ENCODE measurements at regions not wholly inside any gene's neighbourhood (a gene's known extent, or its start where the extent isn't known, plus 50 kb on each side); places are given as distances from the start of the nearest gene placed in this dataset.
"Not testable (repeated sequence)": the region's sequence is repeated elsewhere in the genome, so short reads cannot be mapped to it uniquely, and the experiment has no call there.

DNA sequence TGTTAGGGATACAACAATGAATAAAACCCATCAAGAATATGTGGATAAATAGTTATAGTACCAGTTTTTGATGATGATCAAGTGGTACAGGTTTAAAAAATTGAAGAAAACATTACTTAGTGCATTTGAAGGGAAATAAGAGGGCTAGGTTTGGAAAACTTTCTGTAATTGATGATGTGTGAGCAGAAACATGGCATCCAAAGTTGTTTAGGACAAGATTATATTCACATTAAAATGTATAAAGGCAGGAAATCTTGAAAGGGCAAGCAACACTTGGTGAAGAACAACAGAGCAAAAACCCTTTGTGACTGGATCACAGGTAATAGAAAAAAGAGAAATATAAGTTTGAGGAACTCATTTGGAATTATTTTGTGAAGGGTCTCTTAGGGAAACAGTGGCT is 572.3 kb upstream of the RAG2 start:
- H3K4me3 ChIP-seq: no peak overlapping the region
- no peak for TF ChIP-seq CEBPB (IDR thresholded peaks at IDR 0.05)
- no peak for TF ChIP-seq BHLHE40 (IDR thresholded peaks at IDR 0.05; ENCODE audit: low read depth, low read length)
- TF ChIP-seq, protein P1, sequence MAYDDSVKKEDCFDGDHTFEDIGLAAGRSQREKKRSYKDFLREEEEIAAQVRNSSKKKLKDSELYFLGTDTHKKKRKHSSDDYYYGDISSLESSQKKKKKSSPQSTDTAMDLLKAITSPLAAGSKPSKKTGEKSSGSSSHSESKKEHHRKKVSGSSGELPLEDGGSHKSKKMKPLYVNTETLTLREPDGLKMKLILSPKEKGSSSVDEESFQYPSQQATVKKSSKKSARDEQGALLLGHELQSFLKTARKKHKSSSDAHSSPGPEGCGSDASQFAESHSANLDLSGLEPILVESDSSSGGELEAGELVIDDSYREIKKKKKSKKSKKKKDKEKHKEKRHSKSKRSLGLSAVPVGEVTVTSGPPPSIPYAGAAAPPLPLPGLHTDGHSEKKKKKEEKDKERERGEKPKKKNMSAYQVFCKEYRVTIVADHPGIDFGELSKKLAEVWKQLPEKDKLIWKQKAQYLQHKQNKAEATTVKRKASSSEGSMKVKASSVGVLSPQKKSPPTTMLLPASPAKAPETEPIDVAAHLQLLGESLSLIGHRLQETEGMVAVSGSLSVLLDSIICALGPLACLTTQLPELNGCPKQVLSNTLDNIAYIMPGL (CRISPR knock-in tag; IDR thresholded peaks at IDR 0.05; ENCODE audit: borderline replicate concordance): no peak
- TF ChIP-seq, protein P2, sequence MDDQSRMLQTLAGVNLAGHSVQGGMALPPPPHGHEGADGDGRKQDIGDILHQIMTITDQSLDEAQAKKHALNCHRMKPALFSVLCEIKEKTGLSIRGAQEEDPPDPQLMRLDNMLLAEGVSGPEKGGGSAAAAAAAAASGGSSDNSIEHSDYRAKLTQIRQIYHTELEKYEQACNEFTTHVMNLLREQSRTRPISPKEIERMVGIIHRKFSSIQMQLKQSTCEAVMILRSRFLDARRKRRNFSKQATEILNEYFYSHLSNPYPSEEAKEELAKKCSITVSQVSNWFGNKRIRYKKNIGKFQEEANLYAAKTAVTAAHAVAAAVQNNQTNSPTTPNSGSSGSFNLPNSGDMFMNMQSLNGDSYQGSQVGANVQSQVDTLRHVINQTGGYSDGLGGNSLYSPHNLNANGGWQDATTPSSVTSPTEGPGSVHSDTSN (IDR thresholded peaks at IDR 0.05): no peak
- TF ChIP-seq NR3C1 (IDR thresholded peaks at IDR 0.05): no peak
- TF ChIP-seq ESRRA (IDR thresholded peaks at IDR 0.05; ENCODE audit: borderline replicate concordance, low read length): no peak
- TF ChIP-seq, protein P3, sequence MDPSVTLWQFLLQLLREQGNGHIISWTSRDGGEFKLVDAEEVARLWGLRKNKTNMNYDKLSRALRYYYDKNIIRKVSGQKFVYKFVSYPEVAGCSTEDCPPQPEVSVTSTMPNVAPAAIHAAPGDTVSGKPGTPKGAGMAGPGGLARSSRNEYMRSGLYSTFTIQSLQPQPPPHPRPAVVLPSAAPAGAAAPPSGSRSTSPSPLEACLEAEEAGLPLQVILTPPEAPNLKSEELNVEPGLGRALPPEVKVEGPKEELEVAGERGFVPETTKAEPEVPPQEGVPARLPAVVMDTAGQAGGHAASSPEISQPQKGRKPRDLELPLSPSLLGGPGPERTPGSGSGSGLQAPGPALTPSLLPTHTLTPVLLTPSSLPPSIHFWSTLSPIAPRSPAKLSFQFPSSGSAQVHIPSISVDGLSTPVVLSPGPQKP (IDR thresholded peaks at IDR 0.05; ENCODE audit: low read depth, low read length): no peak
- TF ChIP-seq TFCP2L1 (CRISPR knock-in tag; IDR thresholded peaks at IDR 0.05): no peak
- no peak for TF ChIP-seq POLR2A (IDR thresholded peaks at IDR 0.05; ENCODE audit: low read length)
- no peak for TF ChIP-seq HDAC2 (IDR thresholded peaks at IDR 0.05)
- no peak for TF ChIP-seq CHD4 (IDR thresholded peaks at IDR 0.05; ENCODE audit: borderline replicate concordance)
- no peak for TF ChIP-seq GATA3 (IDR thresholded peaks at IDR 0.05; ENCODE audit: borderline replicate concordance)
- no peak for TF ChIP-seq HOXA7 (CRISPR knock-in tag; IDR thresholded peaks at IDR 0.05)
- TF ChIP-seq ZFP36 (IDR thresholded peaks at IDR 0.05; ENCODE audit: borderline replicate concordance, partially characterized antibody): no peak
- no peak for TF ChIP-seq PHF8 (IDR thresholded peaks at IDR 0.05; ENCODE audit: borderline replicate concordance, low read depth)
- DNase-seq (ENCODE audit: low read depth in 1 of 2, low spot score in 1 of 2) (no peak), ATAC-seq (no peak), FAIRE-seq (no peak)
- no peaks in the 10 kb centered on the region for H3K4me1 ChIP-seq
- ChIA-PET CTCF (no interaction called here), POLR2A (no interaction called here)
- H3K27ac ChIP-seq: no peak overlapping the region
- no peak overlapping the region for H3K4me2 ChIP-seq
- no peaks in the 10 kb centered on the region for H3K9me3 ChIP-seq

DNA sequence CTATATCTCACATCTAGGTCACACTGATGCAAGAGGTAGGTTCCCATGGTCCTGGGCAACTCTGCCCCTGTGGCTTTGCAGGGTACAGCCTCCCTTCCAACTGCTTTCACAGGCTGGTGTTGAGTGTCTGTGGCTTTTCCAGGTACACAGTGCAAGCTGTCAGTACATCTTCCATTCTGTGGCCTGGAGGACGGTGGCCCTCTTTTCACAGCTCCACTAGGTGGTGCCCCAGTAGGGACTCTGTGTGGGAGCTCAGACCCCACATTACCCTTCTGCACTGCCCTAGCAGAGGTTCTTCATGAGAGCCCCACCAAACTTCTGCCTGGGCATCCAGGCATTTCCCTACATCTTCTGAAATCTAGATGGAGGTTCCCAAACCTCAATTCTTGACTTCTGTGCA is 547.4 kb upstream of the RAG2 start:
- ATAC-seq; H3K4me3 ChIP-seq; H3K4me2 ChIP-seq; H3K27ac ChIP-seq; POLR2A ChIA-PET; CTCF ChIA-PET; H3K9me3 ChIP-seq; DNase-seq (ENCODE audit: low read depth in 1 of 2, low spot score in 1 of 2); FAIRE-seq; H3K4me1 ChIP-seq: not testable (repeated sequence)
- 0% methylated on average over 1 of the region's 1 CpG for WGBS (ENCODE audit: missing lambda C conversion rate)

DNA sequence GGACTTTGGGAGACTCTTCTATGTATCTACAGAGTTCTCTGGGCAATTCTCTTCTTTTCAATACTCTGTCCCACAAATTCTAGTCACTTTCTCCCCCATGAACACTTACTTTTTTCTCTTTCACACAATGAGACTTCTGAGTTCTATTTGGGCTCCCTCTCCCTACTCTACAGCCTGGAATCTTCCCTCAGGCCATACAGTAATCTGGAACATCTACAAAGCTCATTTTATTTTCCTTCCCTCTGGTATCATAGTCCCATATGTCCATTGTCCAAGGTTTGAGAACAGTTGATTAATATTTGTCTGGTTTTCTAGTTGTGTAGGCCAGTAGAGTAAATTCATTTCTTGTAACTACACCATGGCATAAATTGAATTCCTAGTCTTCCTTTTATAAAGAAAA is 544.6 kb upstream of the RAG2 start:
- ATAC-seq (no peak), FAIRE-seq (no peak), DNase-seq (ENCODE audit: low read depth in 1 of 2, low spot score in 1 of 2) (no peak)
- TF ChIP-seq RNF2 (IDR thresholded peaks at IDR 0.05; ENCODE audit: borderline replicate concordance, low read depth) (no peak), EHMT2 (IDR thresholded peaks at IDR 0.05; ENCODE audit: low read depth) (no peak), HEYL (CRISPR knock-in tag; IDR thresholded peaks at IDR 0.05) (no peak), BHLHE40 (IDR thresholded peaks at IDR 0.05; ENCODE audit: low read depth, low read length) (no peak)
- Histone ChIP-seq H3K4me2 (no peak overlapping the region), H3K4me3 (no peak overlapping the region), H3K4me1 (no peaks in the 10 kb centered on the region), H3K27ac (no peak overlapping the region), H3K9me3 (no peaks in the 10 kb centered on the region)
- CTCF ChIA-PET: no interaction called here
- POLR2A ChIA-PET: no interaction called here

DNA sequence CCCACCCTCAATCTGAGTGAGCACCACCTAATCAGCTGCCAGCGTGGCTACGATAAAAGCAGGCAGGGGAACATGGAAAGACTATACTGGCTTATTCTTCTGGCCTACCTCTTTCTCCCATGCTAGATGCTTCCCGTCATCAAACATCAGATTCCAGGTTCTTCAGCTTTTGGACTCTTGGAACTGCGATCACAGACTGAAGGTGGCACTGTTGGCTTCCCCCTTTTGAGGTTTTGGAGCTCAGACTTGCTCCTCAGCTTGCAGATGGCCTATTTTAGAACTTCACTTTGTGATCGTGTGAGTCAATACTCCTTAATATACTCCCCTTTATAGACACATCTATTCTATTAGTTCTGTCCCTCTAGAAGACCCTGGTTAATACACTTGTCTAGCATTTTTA is 543.7 kb upstream of the RAG2 start:
- POLR2A ChIA-PET: no interaction called here
- Histone ChIP-seq H3K27ac (no peak overlapping the region), H3K9me3 (no peaks in the 10 kb centered on the region), H3K4me3 (no peak overlapping the region), H3K4me2 (no peak overlapping the region), H3K4me1 (no peaks in the 10 kb centered on the region)
- CTCF ChIA-PET: no interaction called here
- no peak for ATAC-seq
- 1% methylated on average over 5 of the region's 5 CpGs for WGBS (ENCODE audit: missing lambda C conversion rate)
- FAIRE-seq: no peak
- DNase-seq (ENCODE audit: low read depth in 1 of 2, low spot score in 1 of 2): no peak
- TF ChIP-seq HDAC2 (IDR thresholded peaks at IDR 0.05) (no peak), JUN (IDR thresholded peaks at IDR 0.05) (no peak), ZNF302 (CRISPR knock-in tag; IDR thresholded peaks at IDR 0.05) (no peak), RARB (CRISPR knock-in tag; IDR thresholded peaks at IDR 0.05) (no peak), NR3C1 (IDR thresholded peaks at IDR 0.05) (no peak), EHMT2 (IDR thresholded peaks at IDR 0.05; ENCODE audit: low read depth) (no peak), EHF (CRISPR knock-in tag; IDR thresholded peaks at IDR 0.05) (no peak), HEYL (CRISPR knock-in tag; IDR thresholded peaks at IDR 0.05) (no peak), HOXB5 (CRISPR knock-in tag; IDR thresholded peaks at IDR 0.05) (no peak), CEBPB (IDR thresholded peaks at IDR 0.05) (no peak)
- TF ChIP-seq, protein P2 (IDR thresholded peaks at IDR 0.05): no peak
- TF ChIP-seq, protein P4, sequence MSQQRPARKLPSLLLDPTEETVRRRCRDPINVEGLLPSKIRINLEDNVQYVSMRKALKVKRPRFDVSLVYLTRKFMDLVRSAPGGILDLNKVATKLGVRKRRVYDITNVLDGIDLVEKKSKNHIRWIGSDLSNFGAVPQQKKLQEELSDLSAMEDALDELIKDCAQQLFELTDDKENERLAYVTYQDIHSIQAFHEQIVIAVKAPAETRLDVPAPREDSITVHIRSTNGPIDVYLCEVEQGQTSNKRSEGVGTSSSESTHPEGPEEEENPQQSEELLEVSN (IDR thresholded peaks at IDR 0.05; ENCODE audit: borderline replicate concordance, low read depth): no peak
- TF ChIP-seq, protein P5, sequence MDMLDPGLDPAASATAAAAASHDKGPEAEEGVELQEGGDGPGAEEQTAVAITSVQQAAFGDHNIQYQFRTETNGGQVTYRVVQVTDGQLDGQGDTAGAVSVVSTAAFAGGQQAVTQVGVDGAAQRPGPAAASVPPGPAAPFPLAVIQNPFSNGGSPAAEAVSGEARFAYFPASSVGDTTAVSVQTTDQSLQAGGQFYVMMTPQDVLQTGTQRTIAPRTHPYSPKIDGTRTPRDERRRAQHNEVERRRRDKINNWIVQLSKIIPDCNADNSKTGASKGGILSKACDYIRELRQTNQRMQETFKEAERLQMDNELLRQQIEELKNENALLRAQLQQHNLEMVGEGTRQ (IDR thresholded peaks at IDR 0.05): no peak
